GM13977 (cell line): ENCODE measurements at regions not wholly inside any gene's neighbourhood (a gene's known extent, or its start where the extent isn't known, plus 50 kb on each side); places are given as distances from the start of the nearest gene placed in this dataset.

ENCODE experiments used
- DNase-seq: peaks from one replicate; pipeline ENCODE4 v3.0.0; 2012; ENCODE audit warnings: low spot score
- in situ Hi-C: fragments of 300-500 bp; cut with MboI; formaldehyde crosslinking; loops from one replicate; pipeline ENCODE4 v1.12.0; 2022; ENCODE audit warnings: low sequenced_read_pairs, low pct_unique_long_range_greater_than_20kb, mixed read lengths, inconsistent platforms; ENCODE audit not compliant: unreplicated experiment
- TF ChIP-seq, protein P1 (sequence below): IDR thresholded peaks from 2 replicates; pipeline ENCODE4 v1.5.1; 2012; ENCODE audit warnings: mild to moderate bottlenecking, control low read depth; ENCODE audit not compliant: insufficient read depth; ENCODE audit errors: extremely low read depth, missing control alignments

DNA sequence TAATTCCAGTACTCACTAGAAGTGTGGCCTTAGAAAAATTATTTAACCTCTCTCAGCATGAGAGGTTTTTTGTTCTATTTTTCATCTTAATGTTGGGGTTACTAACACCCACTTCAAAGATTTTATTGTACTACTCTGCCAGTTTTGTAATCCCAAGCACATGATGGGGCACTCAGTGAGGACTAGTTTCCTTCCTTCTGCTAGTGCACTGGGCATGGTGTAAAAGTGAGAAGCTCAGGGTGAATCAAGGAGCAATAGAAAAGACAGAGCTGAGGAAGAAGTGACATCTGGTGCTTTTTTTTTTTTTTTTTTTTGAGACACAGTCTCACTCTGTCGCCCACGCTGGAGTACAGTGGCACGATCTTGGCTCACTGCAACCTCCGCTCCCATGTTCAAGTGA lies 439.4 kb upstream of the ARID1B start:
- TF ChIP-seq, protein P1, sequence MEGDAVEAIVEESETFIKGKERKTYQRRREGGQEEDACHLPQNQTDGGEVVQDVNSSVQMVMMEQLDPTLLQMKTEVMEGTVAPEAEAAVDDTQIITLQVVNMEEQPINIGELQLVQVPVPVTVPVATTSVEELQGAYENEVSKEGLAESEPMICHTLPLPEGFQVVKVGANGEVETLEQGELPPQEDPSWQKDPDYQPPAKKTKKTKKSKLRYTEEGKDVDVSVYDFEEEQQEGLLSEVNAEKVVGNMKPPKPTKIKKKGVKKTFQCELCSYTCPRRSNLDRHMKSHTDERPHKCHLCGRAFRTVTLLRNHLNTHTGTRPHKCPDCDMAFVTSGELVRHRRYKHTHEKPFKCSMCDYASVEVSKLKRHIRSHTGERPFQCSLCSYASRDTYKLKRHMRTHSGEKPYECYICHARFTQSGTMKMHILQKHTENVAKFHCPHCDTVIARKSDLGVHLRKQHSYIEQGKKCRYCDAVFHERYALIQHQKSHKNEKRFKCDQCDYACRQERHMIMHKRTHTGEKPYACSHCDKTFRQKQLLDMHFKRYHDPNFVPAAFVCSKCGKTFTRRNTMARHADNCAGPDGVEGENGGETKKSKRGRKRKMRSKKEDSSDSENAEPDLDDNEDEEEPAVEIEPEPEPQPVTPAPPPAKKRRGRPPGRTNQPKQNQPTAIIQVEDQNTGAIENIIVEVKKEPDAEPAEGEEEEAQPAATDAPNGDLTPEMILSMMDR: no peak
- in situ Hi-C loops: no loop called here
- no peak for DNase-seq

DNA sequence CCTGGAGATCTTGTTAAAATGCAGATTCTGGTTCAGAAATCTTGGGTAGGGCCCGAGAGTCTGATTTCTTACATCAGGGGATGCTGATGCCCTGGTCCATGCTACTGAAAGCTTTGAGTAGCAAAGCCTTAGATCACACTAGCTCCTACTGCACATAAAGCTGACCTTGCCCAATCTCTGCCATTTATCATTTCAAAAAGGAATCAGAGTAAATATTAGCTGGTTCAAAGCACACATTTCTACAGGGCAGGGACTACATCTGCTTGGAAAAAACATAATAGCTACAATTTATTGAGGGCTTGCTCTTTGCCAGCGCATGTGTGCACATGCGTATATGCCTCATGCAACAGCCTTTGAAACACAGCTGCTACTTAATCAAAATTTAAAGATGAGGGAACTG lies 440.4 kb upstream of the ARID1B start:
- in situ Hi-C loops: no loop called here
- DNase-seq: no peak
- TF ChIP-seq, protein P1: no peak

- TF ChIP-seq, protein P1: no peak
- in situ Hi-C loops: no loop called here
- DNase-seq: no peak
These were observed 441.1 kb upstream of the ARID1B start for GRCh38 chr6:156336089-156336488.

DNA sequence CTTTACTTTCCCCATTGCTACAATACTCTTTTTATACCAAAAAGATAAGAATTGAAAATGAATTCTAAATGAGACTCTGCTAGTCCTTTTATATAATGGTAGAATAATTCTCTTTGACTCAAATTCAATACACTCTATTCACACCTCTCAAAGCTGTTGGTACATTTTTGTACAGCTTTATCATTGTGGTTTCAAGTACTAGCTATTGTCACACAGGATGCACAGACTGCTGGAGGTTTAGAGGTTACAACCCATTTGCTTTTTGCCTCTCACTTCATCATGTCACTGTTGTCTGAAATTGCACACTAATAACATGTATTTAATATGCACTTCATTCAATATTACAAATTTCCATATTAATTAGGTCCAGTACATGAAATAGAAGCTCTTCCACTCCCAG lies 442.2 kb upstream of the ARID1B start:
- no peak for DNase-seq
- TF ChIP-seq, protein P1: no peak
- in situ Hi-C loops: no loop called here

- no peak for DNase-seq
- TF ChIP-seq, protein P1: no peak
- in situ Hi-C loops: no loop called here
These were observed 457.5 kb upstream of the ARID1B start for GRCh38 chr6:156319707-156320106.

GRCh38 chr6:156316583-156317125 lies 460.5 kb upstream of the ARID1B start:
- in situ Hi-C loops: no loop called here
- DNase-seq: no peak
- TF ChIP-seq, protein P1: no peak

DNA sequence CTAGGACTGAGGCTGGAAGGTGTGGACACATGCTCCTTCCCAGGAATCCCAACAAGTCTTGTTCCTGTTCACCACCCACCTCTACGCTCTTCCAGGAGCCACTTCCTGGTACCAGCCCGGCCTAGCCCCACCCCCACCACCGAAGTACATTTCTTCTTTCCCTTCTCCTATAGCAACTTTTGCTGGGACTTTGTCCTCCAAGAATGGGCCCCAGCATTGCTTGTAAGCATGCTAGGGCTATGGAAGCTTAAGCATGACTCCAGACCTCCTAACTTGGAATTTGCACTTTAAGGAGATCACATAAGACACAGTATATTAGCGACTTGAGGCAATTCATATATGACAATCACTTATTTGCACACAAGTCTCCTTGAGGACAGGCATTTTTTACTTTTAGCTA lies 462.0 kb upstream of the ARID1B start:
- in situ Hi-C loops: no loop called here
- DNase-seq: no peak
- TF ChIP-seq, protein P1: no peak
